ENCODE measurements at regions not wholly inside any gene's neighbourhood (a gene's known extent, or its start where the extent isn't known, plus 50 kb on each side); places are given as distances from the start of the nearest gene placed in this dataset.

- no peak overlapping the region for H3K27ac ChIP-seq (ENCODE audit: low read length)
- no peak overlapping the region for H3K4me3 ChIP-seq (ENCODE audit: low read length)
- H3K4me1 ChIP-seq (ENCODE audit: control insufficient read depth, insufficient read depth, low read length) = peaks cover 14% of the 10 kb centered on the region
- WGBS (ENCODE audit: insufficient coverage, low lambda C conversion rate) = 27% methylated on average over 2 of the region's 2 CpGs
- H3K9me3 ChIP-seq (ENCODE audit: control insufficient read depth, low read depth, low read length) = no peaks in the 10 kb centered on the region
- no peaks in the 10 kb centered on the region for H3K36me3 ChIP-seq (ENCODE audit: control insufficient read depth, insufficient read depth, low read length)
- no peak for DNase-seq
- no peaks in the 10 kb centered on the region for H3K27me3 ChIP-seq (ENCODE audit: control insufficient read depth, insufficient read depth, low read length)
Observed at GRCh38 chr9:16307626-16308195, 562.8 kb downstream of the BNC2 start.

- no CpG with 5 or more reads among the region's 5 CpGs for WGBS (ENCODE audit: insufficient coverage, low lambda C conversion rate)
- Histone ChIP-seq H3K4me1 (ENCODE audit: control insufficient read depth, insufficient read depth, low read length) (peaks cover 14% of the 10 kb centered on the region), H3K27me3 (ENCODE audit: control insufficient read depth, insufficient read depth, low read length) (no peaks in the 10 kb centered on the region), H3K36me3 (ENCODE audit: control insufficient read depth, insufficient read depth, low read length) (no peaks in the 10 kb centered on the region), H3K27ac (ENCODE audit: low read length) (no peak overlapping the region), H3K9me3 (ENCODE audit: control insufficient read depth, low read depth, low read length) (no peaks in the 10 kb centered on the region), H3K4me3 (ENCODE audit: low read length) (no peak overlapping the region)
- DNase-seq = no peak
Observed at GRCh38 chr9:16308645-16309044, 561.8 kb downstream of the BNC2 start.

- H3K9me3 ChIP-seq (ENCODE audit: control insufficient read depth, low read depth, low read length) = no peaks in the 10 kb centered on the region
- no peak overlapping the region for H3K4me3 ChIP-seq (ENCODE audit: low read length)
- H3K27ac ChIP-seq (ENCODE audit: low read length) = peak overlapping the region; percentile 5
- WGBS (ENCODE audit: insufficient coverage, low lambda C conversion rate) = no CpG with 5 or more reads among the region's 5 CpGs
- H3K4me1 ChIP-seq (ENCODE audit: control insufficient read depth, insufficient read depth, low read length) = peaks cover 14% of the 10 kb centered on the region
- H3K36me3 ChIP-seq (ENCODE audit: control insufficient read depth, insufficient read depth, low read length) = no peaks in the 10 kb centered on the region
- H3K27me3 ChIP-seq (ENCODE audit: control insufficient read depth, insufficient read depth, low read length) = no peaks in the 10 kb centered on the region
- no peak for DNase-seq
Observed at GRCh38 chr9:16309082-16309468, 561.4 kb downstream of the BNC2 start.

GRCh38 chr9:16309469-16310271, 560.8 kb downstream of the BNC2 start:
- H3K36me3 ChIP-seq (ENCODE audit: control insufficient read depth, insufficient read depth, low read length) = no peaks in the 10 kb centered on the region
- H3K27me3 ChIP-seq (ENCODE audit: control insufficient read depth, insufficient read depth, low read length) = no peaks in the 10 kb centered on the region
- DNase-seq = peak in 1 of 2 donors; percentile 23
- no peak overlapping the region for H3K4me3 ChIP-seq (ENCODE audit: low read length)
- 71% methylated on average over 2 of the region's 24 CpGs for WGBS (ENCODE audit: insufficient coverage, low lambda C conversion rate)
- peaks cover 14% of the 10 kb centered on the region for H3K4me1 ChIP-seq (ENCODE audit: control insufficient read depth, insufficient read depth, low read length)
- H3K9me3 ChIP-seq (ENCODE audit: control insufficient read depth, low read depth, low read length) = no peaks in the 10 kb centered on the region
- peak overlapping the region; percentile 53 for H3K27ac ChIP-seq (ENCODE audit: low read length)

GRCh38 chr9:16310278-16311110, 560.0 kb downstream of the BNC2 start:
- H3K4me3 ChIP-seq (ENCODE audit: low read length) = no peak overlapping the region
- peak overlapping the region; percentile 53 for H3K27ac ChIP-seq (ENCODE audit: low read length)
- peaks cover 14% of the 10 kb centered on the region for H3K4me1 ChIP-seq (ENCODE audit: control insufficient read depth, insufficient read depth, low read length)
- WGBS (ENCODE audit: insufficient coverage, low lambda C conversion rate) = no CpG with 5 or more reads among the region's 26 CpGs
- no peaks in the 10 kb centered on the region for H3K36me3 ChIP-seq (ENCODE audit: control insufficient read depth, insufficient read depth, low read length)
- DNase-seq = no peak
- H3K27me3 ChIP-seq (ENCODE audit: control insufficient read depth, insufficient read depth, low read length) = no peaks in the 10 kb centered on the region
- no peaks in the 10 kb centered on the region for H3K9me3 ChIP-seq (ENCODE audit: control insufficient read depth, low read depth, low read length)

GRCh38 chr9:16312116-16312515, 558.4 kb downstream of the BNC2 start:
- Histone ChIP-seq H3K27ac (ENCODE audit: low read length) (no peak overlapping the region), H3K27me3 (ENCODE audit: control insufficient read depth, insufficient read depth, low read length) (no peaks in the 10 kb centered on the region), H3K9me3 (ENCODE audit: control insufficient read depth, low read depth, low read length) (no peaks in the 10 kb centered on the region), H3K36me3 (ENCODE audit: control insufficient read depth, insufficient read depth, low read length) (no peaks in the 10 kb centered on the region), H3K4me1 (ENCODE audit: control insufficient read depth, insufficient read depth, low read length) (peaks cover 14% of the 10 kb centered on the region), H3K4me3 (ENCODE audit: low read length) (no peak overlapping the region)
- no CpG with 5 or more reads among the region's 6 CpGs for WGBS (ENCODE audit: insufficient coverage, low lambda C conversion rate)
- DNase-seq = no peak

GRCh38 chr9:16312962-16313546, 557.4 kb downstream of the BNC2 start:
- Histone ChIP-seq H3K27ac (ENCODE audit: low read length) (no peak overlapping the region), H3K4me1 (ENCODE audit: control insufficient read depth, insufficient read depth, low read length) (peaks cover 14% of the 10 kb centered on the region), H3K9me3 (ENCODE audit: control insufficient read depth, low read depth, low read length) (no peaks in the 10 kb centered on the region), H3K27me3 (ENCODE audit: control insufficient read depth, insufficient read depth, low read length) (no peaks in the 10 kb centered on the region), H3K36me3 (ENCODE audit: control insufficient read depth, insufficient read depth, low read length) (no peaks in the 10 kb centered on the region), H3K4me3 (ENCODE audit: low read length) (no peak overlapping the region)
- no CpG with 5 or more reads among the region's 10 CpGs for WGBS (ENCODE audit: insufficient coverage, low lambda C conversion rate)
- no peak for DNase-seq

- no peaks in the 10 kb centered on the region for H3K36me3 ChIP-seq (ENCODE audit: control insufficient read depth, insufficient read depth, low read length)
- no peaks in the 10 kb centered on the region for H3K27me3 ChIP-seq (ENCODE audit: control insufficient read depth, insufficient read depth, low read length)
- no peak for DNase-seq
- H3K27ac ChIP-seq (ENCODE audit: low read length) = no peak overlapping the region
- H3K4me3 ChIP-seq (ENCODE audit: low read length) = no peak overlapping the region
- no CpG with 5 or more reads among the region's 5 CpGs for WGBS (ENCODE audit: insufficient coverage, low lambda C conversion rate)
- H3K4me1 ChIP-seq (ENCODE audit: control insufficient read depth, insufficient read depth, low read length) = peaks cover 12% of the 10 kb centered on the region
- H3K9me3 ChIP-seq (ENCODE audit: control insufficient read depth, low read depth, low read length) = no peaks in the 10 kb centered on the region
Observed at GRCh38 chr9:16314476-16314875, 556.0 kb downstream of the BNC2 start.

- Histone ChIP-seq H3K27ac (ENCODE audit: low read length) (no peak overlapping the region), H3K4me3 (ENCODE audit: low read length) (no peak overlapping the region), H3K4me1 (ENCODE audit: control insufficient read depth, insufficient read depth, low read length) (peaks cover 2% of the 10 kb centered on the region), H3K9me3 (ENCODE audit: control insufficient read depth, low read depth, low read length) (no peaks in the 10 kb centered on the region), H3K36me3 (ENCODE audit: control insufficient read depth, insufficient read depth, low read length) (no peaks in the 10 kb centered on the region), H3K27me3 (ENCODE audit: control insufficient read depth, insufficient read depth, low read length) (no peaks in the 10 kb centered on the region)
- WGBS (ENCODE audit: insufficient coverage, low lambda C conversion rate) = no CpG with 5 or more reads among the region's 6 CpGs
- no peak for DNase-seq
Observed at GRCh38 chr9:16315720-16316119, 554.8 kb downstream of the BNC2 start.

- Histone ChIP-seq H3K27ac (ENCODE audit: low read length) (no peak overlapping the region), H3K4me1 (ENCODE audit: control insufficient read depth, insufficient read depth, low read length) (no peaks in the 10 kb centered on the region), H3K27me3 (ENCODE audit: control insufficient read depth, insufficient read depth, low read length) (no peaks in the 10 kb centered on the region), H3K9me3 (ENCODE audit: control insufficient read depth, low read depth, low read length) (no peaks in the 10 kb centered on the region), H3K36me3 (ENCODE audit: control insufficient read depth, insufficient read depth, low read length) (no peaks in the 10 kb centered on the region), H3K4me3 (ENCODE audit: low read length) (no peak overlapping the region)
- no CpG with 5 or more reads among the region's 9 CpGs for WGBS (ENCODE audit: insufficient coverage, low lambda C conversion rate)
- DNase-seq = no peak
Observed at GRCh38 chr9:16316456-16316855, 554.0 kb downstream of the BNC2 start.
